GM19467 (cell line): ENCODE measurements at regions not wholly inside any gene's neighbourhood (a gene's known extent, or its start where the extent isn't known, plus 50 kb on each side); places are given as distances from the start of the nearest gene placed in this dataset.
"Not testable (repeated sequence)": the region's sequence is repeated elsewhere in the genome, so short reads cannot be mapped to it uniquely, and the experiment has no call there.

ENCODE experiments used
- ATAC-seq: cut with Tn5 transposase; IDR thresholded peaks from one replicate; pipeline ENCODE4 v1.9.1; 2021; ENCODE audit warnings: mild to moderate bottlenecking, moderate library complexity; ENCODE audit not compliant: unreplicated experiment

DNA sequence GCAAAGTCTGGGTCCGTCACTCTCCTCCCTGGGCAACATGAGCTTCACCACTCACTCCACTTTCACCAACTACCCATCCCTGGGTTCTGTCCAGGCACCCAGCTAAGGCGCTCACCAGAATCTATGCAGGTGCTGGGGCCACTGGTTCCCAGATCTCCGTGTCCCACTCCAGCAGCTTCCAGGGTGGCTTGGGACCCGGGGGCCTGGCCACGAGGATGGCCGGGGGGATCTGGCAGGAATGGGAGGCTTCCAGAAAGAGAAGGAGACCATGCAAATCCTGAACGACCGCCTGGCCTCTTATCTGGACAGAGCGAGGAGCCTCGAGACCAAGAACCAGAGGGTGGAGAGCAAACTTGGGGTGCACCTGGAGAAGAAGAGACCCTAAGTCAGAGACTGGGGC, 1611.0 kb upstream of the ACO1 start:
- ATAC-seq, result no peak

DNA sequence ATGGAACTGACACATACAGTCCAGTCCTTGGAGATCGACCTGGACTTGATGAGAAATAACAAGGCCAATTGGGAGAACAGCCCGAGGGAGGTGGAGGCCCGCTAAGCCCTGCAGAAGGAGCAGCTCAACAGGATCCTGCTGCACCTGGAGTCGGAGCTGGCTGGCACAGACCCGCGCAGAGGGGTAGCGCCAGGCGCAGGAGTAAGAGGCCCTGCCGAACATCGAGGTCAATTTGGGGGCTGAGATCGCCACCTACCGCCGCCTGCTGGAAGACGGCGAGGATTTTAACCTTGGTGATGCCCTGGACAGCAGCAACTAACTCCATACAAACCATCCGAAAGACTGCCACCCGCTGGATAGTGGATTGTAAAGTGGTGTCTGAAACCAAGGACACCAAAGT, 1610.1 kb upstream of the ACO1 start:
- ATAC-seq, result no peak

DNA sequence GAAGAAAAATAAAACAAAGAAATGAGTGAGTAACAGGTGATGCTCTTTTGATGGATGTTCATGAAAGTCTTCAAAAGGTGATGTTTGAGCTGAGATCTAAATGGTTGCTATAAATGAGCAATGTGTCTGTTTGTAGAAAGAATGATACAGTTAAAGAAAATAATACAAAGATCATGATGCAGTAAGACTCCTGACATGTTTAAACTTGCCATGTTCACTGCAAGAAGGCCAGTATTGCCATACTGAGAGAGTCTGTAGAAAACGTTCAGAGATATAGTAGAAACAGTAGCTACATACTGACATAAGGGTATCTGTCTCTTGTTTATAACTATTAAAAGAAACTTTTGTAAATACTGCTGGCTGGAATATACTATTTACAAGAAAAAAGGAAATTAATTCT, 1609.2 kb upstream of the ACO1 start:
- no peak for ATAC-seq

DNA sequence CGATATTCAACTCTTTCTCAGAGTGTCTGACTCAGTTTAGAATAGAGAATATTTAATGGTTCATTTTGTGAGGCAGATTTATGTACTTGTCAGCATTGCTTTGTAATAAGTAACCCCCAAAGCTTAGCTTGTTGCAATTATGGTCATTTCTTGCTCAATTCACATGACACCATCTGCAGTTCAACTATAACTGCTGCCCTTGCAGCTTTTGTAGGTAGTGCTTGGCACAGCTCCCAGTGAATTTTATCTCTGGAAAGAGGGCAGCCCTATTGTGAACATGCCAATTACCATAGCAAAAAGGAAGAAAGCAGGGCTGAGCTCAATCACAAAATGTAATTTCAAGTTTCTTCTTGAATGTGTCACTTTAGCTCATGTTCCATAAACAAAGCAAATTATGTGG, 1587.7 kb upstream of the ACO1 start:
- ATAC-seq, result no peak

DNA sequence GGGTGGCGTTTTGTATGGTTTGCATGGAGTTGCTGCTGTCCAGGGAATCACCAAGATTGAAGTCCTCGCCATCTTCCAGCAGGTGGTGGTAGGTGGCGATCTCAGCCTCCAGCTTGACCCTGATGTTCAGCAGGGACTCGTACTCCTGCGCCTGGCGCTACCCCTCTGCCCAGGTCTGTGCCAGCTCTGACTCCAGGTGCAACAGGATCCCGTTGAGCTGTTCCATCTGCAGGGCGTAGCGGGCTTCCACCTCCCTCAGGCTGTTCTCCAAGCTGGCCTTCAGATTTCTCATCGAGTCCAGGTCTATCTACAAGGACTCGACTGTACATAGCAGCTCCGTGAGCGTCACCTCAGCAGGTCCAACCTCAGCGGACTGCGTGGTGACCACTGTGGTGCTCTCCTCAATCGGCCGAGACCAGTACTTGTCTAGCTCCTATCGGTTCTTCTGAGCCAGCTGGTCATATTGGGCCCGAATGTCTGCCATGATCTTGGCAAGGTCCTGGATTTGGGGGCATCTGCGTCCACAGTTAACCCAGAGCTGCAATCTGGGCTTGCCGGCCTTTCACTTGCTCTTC, 1584.8 kb upstream of the ACO1 start:
- no peak for ATAC-seq

DNA sequence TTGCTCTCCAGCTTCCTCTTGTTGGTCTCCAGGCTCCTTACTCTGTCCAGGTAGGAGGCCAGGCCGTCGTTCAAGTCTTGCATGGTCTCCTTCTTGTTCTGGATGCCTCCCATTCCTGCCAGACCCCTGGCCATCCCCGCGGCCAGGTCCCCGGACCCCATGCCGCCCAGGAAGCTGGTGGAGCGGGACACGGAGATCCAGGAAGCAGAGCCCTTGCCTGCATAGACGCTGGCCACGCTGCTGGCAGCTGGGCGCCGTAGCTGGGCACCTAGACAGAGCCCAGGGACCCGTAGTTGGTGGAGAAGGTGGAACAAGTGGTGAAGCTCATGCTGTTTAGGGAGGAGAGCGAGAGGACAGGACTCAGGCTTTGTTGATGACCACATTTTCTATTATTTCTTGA, 1584.0 kb upstream of the ACO1 start:
- ATAC-seq, result no peak

DNA sequence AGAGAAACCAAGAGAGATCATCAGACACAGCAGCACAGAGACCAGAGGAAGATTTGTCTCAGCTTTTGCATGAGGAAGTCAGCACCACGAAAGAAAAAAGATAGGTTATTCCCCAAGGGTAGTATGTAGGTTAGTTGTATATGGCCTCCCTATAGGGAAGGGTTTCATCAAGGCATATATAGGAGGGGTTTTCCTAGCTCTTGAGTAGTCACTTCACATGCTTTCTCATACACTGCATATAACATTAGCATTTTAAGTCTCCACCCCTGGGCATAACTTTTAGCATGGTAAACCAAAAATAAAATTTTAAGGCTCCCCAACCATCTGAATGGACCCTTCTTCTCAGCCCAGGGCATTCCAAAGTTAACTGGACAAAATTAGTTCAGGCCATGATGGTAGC, 1571.6 kb upstream of the ACO1 start:
- ATAC-seq, result no peak

DNA sequence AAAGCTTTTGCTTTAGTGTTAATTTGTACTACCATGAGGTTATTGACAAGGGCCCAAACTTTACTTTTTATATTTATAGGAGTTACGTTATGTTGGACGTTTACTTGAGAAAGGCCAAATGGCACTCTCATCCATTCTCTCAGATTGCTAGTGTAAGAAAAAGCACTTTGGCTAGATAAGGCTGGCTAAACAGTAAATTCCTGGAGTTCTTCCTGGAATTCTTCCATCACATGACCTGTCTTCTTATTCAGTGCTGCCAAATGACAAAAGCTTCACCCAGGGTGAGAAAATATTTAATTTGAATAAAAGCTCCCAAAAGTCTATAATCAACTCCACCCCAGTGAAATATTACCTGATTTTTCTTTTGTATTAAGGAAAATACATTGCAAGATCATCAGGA, 1568.9 kb upstream of the ACO1 start:
- ATAC-seq, result no peak

DNA sequence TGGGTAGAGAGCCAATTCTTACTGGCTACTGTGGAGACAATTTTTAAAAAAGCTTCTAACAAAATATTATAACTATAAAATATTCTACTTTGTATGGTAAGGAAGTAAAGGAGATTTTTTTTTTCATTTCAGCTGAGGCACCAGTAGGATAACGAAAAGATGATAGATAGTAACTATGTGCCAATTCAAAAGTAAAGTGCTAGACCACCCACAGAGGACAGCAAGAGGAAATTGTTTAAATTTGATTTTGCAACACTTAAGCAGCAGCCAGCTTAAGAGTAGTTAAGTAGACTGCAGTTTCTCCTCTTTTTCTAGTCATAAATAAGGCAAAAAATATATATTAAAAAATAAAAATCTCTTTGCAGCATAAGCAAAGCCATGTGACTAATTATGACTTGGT, 1539.3 kb upstream of the ACO1 start:
- no peak for ATAC-seq

DNA sequence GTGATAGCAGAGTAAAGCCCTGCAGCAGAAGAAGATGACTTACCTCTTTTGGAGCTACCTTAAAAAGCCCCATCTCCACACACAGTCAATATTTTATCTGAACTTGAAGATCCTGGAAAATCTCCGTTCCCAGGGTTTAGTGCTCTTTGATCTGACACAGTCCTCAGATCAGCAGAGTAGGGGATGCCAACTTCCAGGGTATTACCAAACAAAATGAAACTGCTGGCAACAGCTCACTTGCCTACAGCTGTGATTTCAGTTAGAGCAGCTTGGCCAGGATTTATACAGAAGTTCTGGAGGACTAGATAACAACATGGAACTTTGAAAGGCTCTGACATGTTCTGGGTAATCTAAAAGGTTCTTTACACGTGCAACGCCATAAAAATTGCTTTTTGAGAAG, 1537.8 kb upstream of the ACO1 start:
- no peak for ATAC-seq

DNA sequence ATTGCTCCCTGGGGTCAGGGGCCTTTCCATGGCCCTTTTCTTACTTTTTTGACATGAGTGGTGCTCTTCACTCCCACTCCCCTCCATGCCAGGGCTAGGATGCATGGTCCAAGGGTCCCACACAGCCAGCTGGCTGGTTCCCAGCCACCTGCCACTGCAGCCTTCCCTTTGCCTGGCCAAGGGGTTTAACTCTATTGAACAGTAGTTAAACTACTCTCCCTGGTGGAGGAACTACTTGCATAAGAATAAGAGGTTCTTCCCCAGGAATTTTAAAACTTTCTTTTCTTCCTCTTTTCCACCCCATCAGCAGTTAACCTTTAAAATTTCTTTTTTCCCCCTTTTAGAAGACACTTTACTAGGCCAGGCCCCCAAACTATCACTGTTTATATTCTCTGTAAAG, 1532.8 kb upstream of the ACO1 start:
- ATAC-seq, result no peak

DNA sequence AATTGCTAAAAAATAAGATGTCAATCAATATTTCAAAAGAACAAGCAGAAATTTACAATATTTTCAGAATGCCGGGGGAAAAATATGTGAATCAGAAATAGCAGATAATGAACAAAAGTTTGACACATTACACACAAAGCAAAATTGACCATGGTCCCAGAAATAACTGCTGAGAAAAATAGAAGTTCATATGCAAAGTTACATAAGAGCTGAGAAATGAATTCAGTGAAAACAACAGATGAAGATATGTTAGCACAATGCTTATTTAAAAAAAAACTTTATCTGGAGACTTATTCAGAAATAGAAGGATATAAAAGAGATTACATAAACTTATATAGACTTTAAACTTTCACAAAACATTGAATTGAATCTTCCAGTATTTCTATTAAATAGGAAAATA, 1483.7 kb upstream of the ACO1 start:
- no peak for ATAC-seq

DNA sequence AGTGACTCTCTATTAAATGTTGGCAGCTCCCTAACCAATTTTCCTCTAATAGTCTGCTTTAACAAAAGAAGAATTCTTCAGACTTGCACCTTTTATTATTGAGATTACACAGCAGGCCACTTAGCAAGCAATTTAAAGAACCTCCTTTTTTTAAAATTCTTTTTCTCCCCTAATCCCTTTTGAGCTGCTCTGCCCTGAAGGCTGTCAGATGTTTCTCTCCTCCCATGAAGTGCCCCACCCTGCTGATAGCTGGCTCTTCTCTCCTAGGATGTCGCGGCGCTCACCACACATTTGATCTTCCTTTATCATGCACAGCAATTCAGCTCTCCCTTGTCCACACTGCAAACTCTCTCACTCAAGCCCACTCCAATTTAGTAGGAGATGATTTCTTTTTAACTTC, 1471.1 kb upstream of the ACO1 start:
- ATAC-seq, result no peak

DNA sequence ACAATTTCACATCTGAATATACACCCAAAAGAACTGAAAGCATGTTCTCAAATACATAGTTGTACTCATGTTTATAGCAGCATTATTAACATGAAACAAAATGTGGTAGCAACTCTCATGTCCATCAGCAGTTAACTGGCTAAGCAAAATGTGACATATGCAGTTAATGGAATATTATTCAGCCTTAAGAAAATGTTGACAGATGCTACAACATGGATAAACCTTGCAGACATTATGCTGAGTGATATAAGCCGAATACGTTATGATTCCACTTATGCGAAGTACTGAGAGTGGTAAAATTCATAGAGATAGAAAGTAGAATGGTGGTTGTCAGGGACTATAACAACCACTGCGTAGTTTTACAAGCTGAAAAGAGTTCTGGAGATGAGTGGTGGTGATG, 1469.0 kb upstream of the ACO1 start:
- ATAC-seq, result no peak

DNA sequence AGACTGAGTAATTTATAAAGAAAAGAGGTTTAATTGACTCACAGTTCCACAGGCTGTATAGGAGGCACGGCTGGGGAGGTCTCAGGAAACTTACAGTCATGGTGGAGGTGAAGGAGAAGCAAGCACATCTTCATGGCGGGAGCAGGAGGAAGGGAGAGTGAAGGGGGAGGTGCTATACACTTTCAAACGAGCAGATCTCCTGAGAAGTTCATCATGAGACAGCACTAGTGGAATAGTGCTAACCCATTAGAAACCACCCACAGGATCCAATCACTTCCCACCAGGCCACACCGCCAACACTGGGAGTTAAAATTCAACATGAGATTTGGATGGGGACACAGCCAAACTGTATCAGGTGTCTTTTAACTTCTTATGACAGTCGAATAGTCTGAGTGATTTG, 1459.3 kb upstream of the ACO1 start:
- no peak for ATAC-seq

DNA sequence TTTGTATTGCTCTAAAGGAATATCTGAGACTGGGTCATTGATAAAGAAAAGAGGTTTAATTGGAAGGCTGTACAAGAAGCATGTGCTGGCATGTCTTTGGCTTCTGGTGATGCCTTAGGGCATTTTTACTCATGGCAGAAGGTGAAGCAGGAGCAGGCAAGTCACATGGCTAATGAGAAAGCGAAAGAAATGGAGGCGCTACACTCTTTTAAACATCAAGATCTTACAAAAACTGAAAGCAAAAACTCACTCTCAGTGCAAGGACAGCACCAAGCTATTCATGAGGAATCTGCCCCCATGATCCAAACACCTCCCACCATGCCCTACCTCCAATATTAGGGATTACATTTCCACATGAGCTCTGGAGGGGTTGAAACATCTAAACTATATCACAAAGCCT, 1458.8 kb upstream of the ACO1 start:
- no peak for ATAC-seq

DNA sequence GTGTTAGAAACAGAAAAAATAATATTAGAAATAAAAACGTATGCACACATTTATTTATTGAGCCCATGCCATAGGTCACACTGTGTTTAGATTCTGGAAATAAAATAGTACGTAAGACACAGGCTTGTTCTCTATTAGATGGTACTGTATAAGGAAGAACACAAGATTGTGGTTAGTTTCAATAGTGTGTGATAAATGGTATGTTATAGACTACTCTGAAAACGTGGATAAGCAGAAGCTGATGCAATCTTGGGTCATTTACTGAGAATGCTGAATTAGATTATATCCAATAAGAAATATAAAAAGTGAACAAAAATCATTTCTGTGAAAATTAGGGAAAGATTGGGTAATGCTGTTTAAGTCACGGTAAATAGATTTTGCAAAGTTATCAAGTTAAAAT, 1456.4 kb upstream of the ACO1 start:
- ATAC-seq, result no peak

DNA sequence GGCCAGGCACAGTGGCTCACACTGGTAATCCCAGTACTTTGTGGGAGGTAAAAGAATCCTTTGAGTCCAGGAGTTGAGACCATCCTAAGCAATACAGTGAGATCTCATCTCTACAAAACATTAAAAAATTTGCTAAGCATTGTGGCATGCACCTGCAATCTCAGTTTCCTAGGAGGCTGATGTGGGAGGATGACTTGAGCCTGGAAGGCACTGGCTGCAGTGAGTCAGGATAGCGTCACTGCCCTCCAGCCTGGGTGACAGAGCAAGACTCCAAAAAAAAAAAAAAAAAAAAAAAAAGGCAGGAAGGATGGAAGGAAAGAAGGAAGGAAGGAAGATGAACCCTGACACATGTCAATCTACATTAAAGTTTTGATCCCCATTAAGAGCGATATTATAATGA, 1452.2 kb upstream of the ACO1 start:
- no peak for ATAC-seq

DNA sequence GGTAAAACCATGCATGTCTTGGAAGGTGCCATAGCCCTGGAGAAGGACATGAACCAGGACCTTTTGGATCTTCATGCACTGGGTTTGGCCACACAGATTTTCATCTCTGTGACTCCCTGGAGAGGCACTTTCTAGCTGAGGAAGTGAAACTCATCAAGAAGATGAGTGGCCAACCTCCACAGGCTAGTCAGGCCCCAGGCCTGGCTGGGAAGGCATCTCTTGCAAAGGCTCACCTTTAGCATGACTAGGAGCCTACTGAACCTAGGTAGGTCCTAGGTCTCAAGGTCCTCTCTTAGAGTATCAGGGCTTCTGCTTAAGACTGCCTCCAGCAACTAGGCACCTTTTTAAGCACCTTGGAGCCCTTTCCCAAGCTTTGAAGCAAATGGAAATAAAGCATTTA, 1448.7 kb upstream of the ACO1 start:
- ATAC-seq, result no peak

DNA sequence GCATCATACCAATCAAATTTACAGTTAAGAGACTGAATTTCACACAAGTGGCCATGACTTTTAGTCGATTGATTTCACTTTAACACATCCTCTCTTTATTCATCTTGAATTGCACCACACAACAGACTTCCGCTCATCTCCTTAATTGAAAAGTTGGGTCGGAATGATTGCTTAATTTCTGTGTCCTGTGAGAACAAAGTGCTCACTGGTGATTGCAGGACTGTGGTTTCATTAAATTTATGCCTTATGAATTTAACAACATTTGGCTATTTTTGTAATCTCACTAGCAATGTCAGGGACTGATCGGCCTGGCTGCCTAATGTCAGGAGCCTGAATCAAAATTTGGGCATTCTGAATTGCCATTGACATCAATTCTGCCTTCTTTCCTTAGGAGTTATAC, 1447.3 kb upstream of the ACO1 start:
- no peak for ATAC-seq

DNA sequence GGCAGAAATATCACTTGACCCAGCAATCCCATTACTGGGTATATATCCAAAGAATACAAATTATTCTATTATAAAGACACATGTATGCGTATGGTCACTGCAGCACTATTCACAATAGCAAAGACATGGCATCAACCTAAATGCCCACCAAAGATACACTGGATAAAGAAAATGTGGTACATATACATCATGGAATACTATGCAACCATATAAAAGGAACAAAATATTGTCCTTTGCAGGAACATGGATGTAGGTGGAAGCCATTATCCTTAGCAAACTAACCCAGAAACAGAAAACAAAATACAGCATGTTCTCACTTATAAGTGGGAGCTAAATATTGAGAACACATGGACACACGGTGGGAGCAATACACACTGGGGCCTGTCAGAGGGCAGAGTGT, 1441.6 kb upstream of the ACO1 start:
- not testable (repeated sequence) for ATAC-seq

DNA sequence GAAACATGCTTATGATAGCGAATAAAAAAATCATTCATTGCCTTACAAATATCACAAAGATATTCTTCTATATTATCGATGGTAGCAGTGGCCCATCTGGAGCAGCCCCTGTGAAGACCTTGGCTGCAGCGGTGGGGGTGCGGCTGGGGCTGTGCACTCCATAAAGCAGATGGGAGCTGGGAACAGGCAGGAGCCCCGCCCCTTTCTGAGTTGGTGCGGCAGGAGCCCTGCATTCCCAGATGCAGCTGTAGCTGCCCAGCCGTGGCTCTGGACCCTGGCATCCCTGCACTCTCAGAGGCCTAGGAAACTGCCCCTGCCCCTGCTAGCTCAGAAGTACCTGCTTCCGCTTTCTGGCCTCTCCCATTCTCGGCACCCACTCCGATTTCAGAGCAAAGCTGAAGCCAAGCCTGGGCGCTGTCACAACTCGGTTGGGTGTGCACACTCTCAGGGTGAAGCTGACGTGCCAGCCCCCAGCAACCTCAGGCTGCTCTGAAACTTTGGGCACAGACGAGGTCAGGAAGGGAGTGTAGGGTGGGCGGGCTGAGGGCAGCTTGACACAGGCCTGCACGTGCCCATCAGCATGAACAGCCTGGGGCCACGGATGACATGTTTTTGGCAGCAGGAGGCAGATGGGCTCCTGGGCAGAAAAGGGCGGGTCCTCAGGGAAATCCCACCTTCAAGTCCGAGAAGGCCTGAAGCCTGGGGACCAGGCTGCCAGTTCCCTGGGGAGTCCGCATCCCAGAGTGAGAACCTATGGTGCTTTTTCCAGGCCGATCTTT, 1440.8 kb upstream of the ACO1 start:
- no peak for ATAC-seq

DNA sequence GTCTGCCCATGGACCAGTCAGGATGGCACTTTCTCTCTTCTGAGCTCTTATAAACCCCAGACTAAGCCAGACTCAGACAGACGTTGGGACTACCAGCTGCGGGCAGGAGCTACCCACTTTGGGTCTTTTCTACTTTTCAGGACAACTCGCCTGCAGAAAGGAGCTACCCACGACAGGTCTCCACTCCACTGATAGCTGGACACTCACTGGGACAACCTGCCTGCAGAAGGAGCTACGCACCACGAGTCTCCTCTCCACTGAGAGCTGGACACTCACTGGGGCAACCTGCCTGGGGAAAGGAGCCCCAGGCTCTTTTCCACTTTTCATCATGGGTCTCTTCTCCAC, 1440.2 kb upstream of the ACO1 start:
- no peak for ATAC-seq
